Karpas-422 (cell line): ENCODE measurements at regions not wholly inside any gene's neighbourhood (a gene's known extent, or its start where the extent isn't known, plus 50 kb on each side); places are given as distances from the start of the nearest gene placed in this dataset.

Source experiments
- DNase-seq: peaks from one replicate; pipeline ENCODE4 v3.0.0-alpha.2; 2015
- H2AFZ ChIP-seq: fragments of 200-600 bp; sonication (generic); 2 replicates; pipeline ENCODE4 v1.6.1; 2014; ENCODE audit warnings: antibody characterized with exemption, low read length, mixed read lengths
- H3K27ac ChIP-seq: fragments of 200-600 bp; sonication (generic); 2 replicates; pipeline ENCODE4 v1.5.1; 2014; ENCODE audit warnings: mild to moderate bottlenecking, low read length, moderate library complexity
- H3K27me3 ChIP-seq: fragments of 200-600 bp; sonication (generic); 2 replicates; pipeline ENCODE4 v1.6.1; 2014; ENCODE audit warnings: low read length, mixed read lengths
- H3K36me3 ChIP-seq: fragments of 200-600 bp; sonication (generic); 2 replicates; pipeline ENCODE4 v1.6.1; 2014; ENCODE audit warnings: low read length, mixed read lengths; ENCODE audit not compliant: insufficient read depth
- H3K4me1 ChIP-seq: fragments of 200-600 bp; sonication (generic); 2 replicates; pipeline ENCODE4 v1.6.1; 2014; ENCODE audit warnings: mild to moderate bottlenecking, low read length, mixed read lengths
- H3K4me2 ChIP-seq: fragments of 200-600 bp; sonication (generic); 2 replicates; pipeline ENCODE4 v1.6.1; 2014; ENCODE audit warnings: low read length, low read depth, mild to moderate bottlenecking; ENCODE audit not compliant: poor library complexity, severe bottlenecking
- H3K4me3 ChIP-seq: fragments of 200-600 bp; sonication (generic); 2 replicates; pipeline ENCODE4 v1.5.1; 2014; ENCODE audit warnings: mild to moderate bottlenecking, antibody characterized with exemption, low read length, mixed read lengths
- H3K79me2 ChIP-seq: fragments of 200-600 bp; sonication (generic); 2 replicates; pipeline ENCODE4 v1.6.1; 2014; ENCODE audit warnings: mild to moderate bottlenecking, low read length, mixed read lengths
- H3K9ac ChIP-seq: fragments of 200-600 bp; sonication (generic); 2 replicates; pipeline ENCODE4 v1.6.0; 2014; ENCODE audit warnings: low read length
- H3K9me2 ChIP-seq: fragments of 200-600 bp; sonication (generic), shearing (Covaris generic); replicated peaks from 2 replicates; pipeline ENCODE4 v1.6.0; 2014; ENCODE audit warnings: mild to moderate bottlenecking, low read length, moderate library complexity; ENCODE audit not compliant: insufficient read depth
- H3K9me3 ChIP-seq: fragments of 300-700, 200-600 bp; sonication (generic); 2 replicates; pipeline ENCODE4 v1.6.1; 2014; ENCODE audit warnings: low read length, mixed read lengths
- H4K20me1 ChIP-seq: fragments of 200-600 bp; sonication (generic); 2 replicates; pipeline ENCODE4 v1.6.1; 2014; ENCODE audit warnings: mild to moderate bottlenecking, antibody characterized with exemption, low read length, low read depth; ENCODE audit not compliant: insufficient read depth

GRCh38 chr14:28023853-28024252 lies 742.7 kb upstream of the FOXG1 start:
- DNase-seq = no peak
- Histone ChIP-seq H3K4me1 (no peaks in the 10 kb centered on the region), H2AFZ (no peak overlapping the region), H3K9me2 (no peaks in the 10 kb centered on the region), H4K20me1 (no peaks in the 10 kb centered on the region), H3K27me3 (no peaks in the 10 kb centered on the region), H3K27ac (no peak overlapping the region), H3K4me2 (no peak overlapping the region), H3K36me3 (0 out of 2 replicates have a peak, but pooled peaks cover 4% of the 10 kb centered on the region), H3K79me2 (no peaks in the 10 kb centered on the region), H3K4me3 (no peak overlapping the region), H3K9ac (no peak overlapping the region), H3K9me3 (peaks cover 63% of the 10 kb centered on the region)

GRCh38 chr14:28052251-28052650 lies 714.3 kb upstream of the FOXG1 start:
- Histone ChIP-seq H3K79me2 (no peaks in the 10 kb centered on the region), H3K9me3 (peaks cover 60% of the 10 kb centered on the region), H3K4me3 (no peak overlapping the region), H4K20me1 (no peaks in the 10 kb centered on the region), H3K4me1 (no peaks in the 10 kb centered on the region), H3K4me2 (no peak overlapping the region), H3K36me3 (no peaks in the 10 kb centered on the region), H2AFZ (no peak overlapping the region), H3K27me3 (no peaks in the 10 kb centered on the region), H3K9ac (no peak overlapping the region), H3K27ac (no peak overlapping the region), H3K9me2 (no peaks in the 10 kb centered on the region)
- DNase-seq = no peak

GRCh38 chr14:28055008-28055407 lies 711.6 kb upstream of the FOXG1 start:
- H3K36me3 ChIP-seq = no peaks in the 10 kb centered on the region
- H3K4me2 ChIP-seq = no peak overlapping the region
- H3K27ac ChIP-seq = no peak overlapping the region
- no peaks in the 10 kb centered on the region for H3K79me2 ChIP-seq
- H3K4me3 ChIP-seq = no peak overlapping the region
- H2AFZ ChIP-seq = no peak overlapping the region
- peaks cover 66% of the 10 kb centered on the region for H3K9me3 ChIP-seq
- H3K9ac ChIP-seq = no peak overlapping the region
- no peaks in the 10 kb centered on the region for H3K9me2 ChIP-seq
- no peak for DNase-seq
- no peaks in the 10 kb centered on the region for H3K27me3 ChIP-seq
- H4K20me1 ChIP-seq = no peaks in the 10 kb centered on the region
- no peaks in the 10 kb centered on the region for H3K4me1 ChIP-seq

GRCh38 chr14:28057359-28058296 lies 709.0 kb upstream of the FOXG1 start:
- no peak overlapping the region for H3K4me2 ChIP-seq
- no peak overlapping the region for H3K9ac ChIP-seq
- no peak overlapping the region for H3K27ac ChIP-seq
- no peaks in the 10 kb centered on the region for H4K20me1 ChIP-seq
- H3K4me1 ChIP-seq = no peaks in the 10 kb centered on the region
- H3K36me3 ChIP-seq = no peaks in the 10 kb centered on the region
- no peak for DNase-seq
- H2AFZ ChIP-seq = no peak overlapping the region
- H3K4me3 ChIP-seq = no peak overlapping the region
- no peaks in the 10 kb centered on the region for H3K79me2 ChIP-seq
- H3K9me2 ChIP-seq = no peaks in the 10 kb centered on the region
- H3K9me3 ChIP-seq = peaks cover 69% of the 10 kb centered on the region
- no peaks in the 10 kb centered on the region for H3K27me3 ChIP-seq

GRCh38 chr14:28059254-28059653 lies 707.3 kb upstream of the FOXG1 start:
- Histone ChIP-seq H2AFZ (no peak overlapping the region), H3K27me3 (no peaks in the 10 kb centered on the region), H4K20me1 (no peaks in the 10 kb centered on the region)

GRCh38 chr14:28061006-28061405 lies 705.6 kb upstream of the FOXG1 start:
- Histone ChIP-seq H3K27ac (no peak overlapping the region), H3K9me3 (peaks cover 70% of the 10 kb centered on the region), H2AFZ (no peak overlapping the region), H3K4me3 (no peak overlapping the region), H3K4me1 (no peaks in the 10 kb centered on the region), H3K79me2 (no peaks in the 10 kb centered on the region), H4K20me1 (no peaks in the 10 kb centered on the region), H3K9ac (no peak overlapping the region), H3K9me2 (no peaks in the 10 kb centered on the region), H3K36me3 (no peaks in the 10 kb centered on the region), H3K27me3 (no peaks in the 10 kb centered on the region), H3K4me2 (no peak overlapping the region)
- no peak for DNase-seq

More at GRCh38 chr14:28059254-28059653, 707.3 kb upstream of the FOXG1 start:
- no peak overlapping the region for H3K4me2 ChIP-seq
- H3K79me2 ChIP-seq = no peaks in the 10 kb centered on the region
- no peak overlapping the region for H3K4me3 ChIP-seq
- DNase-seq = no peak
- no peak overlapping the region for H3K9ac ChIP-seq
- no peaks in the 10 kb centered on the region for H3K9me2 ChIP-seq
- H3K4me1 ChIP-seq = no peaks in the 10 kb centered on the region
- no peak overlapping the region for H3K27ac ChIP-seq
- H3K36me3 ChIP-seq = no peaks in the 10 kb centered on the region
- peaks cover 75% of the 10 kb centered on the region for H3K9me3 ChIP-seq

- Histone ChIP-seq H3K9me3 (peaks cover 63% of the 10 kb centered on the region), H3K79me2 (no peaks in the 10 kb centered on the region), H3K9ac (no peak overlapping the region), H3K4me3 (no peak overlapping the region), H3K4me1 (no peaks in the 10 kb centered on the region), H3K27ac (no peak overlapping the region), H3K36me3 (no peaks in the 10 kb centered on the region), H3K9me2 (no peaks in the 10 kb centered on the region), H2AFZ (no peak overlapping the region), H3K4me2 (no peak overlapping the region), H3K27me3 (no peaks in the 10 kb centered on the region), H4K20me1 (no peaks in the 10 kb centered on the region)
- DNase-seq = no peak
These were observed 689.6 kb upstream of the FOXG1 start for GRCh38 chr14:28077021-28077420.

GRCh38 chr14:28083389-28083788 lies 683.2 kb upstream of the FOXG1 start:
- H3K36me3 ChIP-seq = no peaks in the 10 kb centered on the region
- no peak for DNase-seq
- no peaks in the 10 kb centered on the region for H3K79me2 ChIP-seq
- peaks cover 72% of the 10 kb centered on the region for H3K9me3 ChIP-seq
- H3K27me3 ChIP-seq = no peaks in the 10 kb centered on the region
- no peak overlapping the region for H3K4me3 ChIP-seq
- no peak overlapping the region for H3K27ac ChIP-seq
- no peak overlapping the region for H3K9ac ChIP-seq
- no peak overlapping the region for H3K4me2 ChIP-seq
- no peak overlapping the region for H2AFZ ChIP-seq
- no peaks in the 10 kb centered on the region for H3K4me1 ChIP-seq
- H4K20me1 ChIP-seq = no peaks in the 10 kb centered on the region
- no peaks in the 10 kb centered on the region for H3K9me2 ChIP-seq
